A172 (cell line): ENCODE measurements at regions not wholly inside any gene's neighbourhood (a gene's known extent, or its start where the extent isn't known, plus 50 kb on each side); places are given as distances from the start of the nearest gene placed in this dataset.
A peak's percentile ranks its signal among the peaks of the same experiment; 100 is the strongest.
"Not testable (repeated sequence)": the region's sequence is repeated elsewhere in the genome, so short reads cannot be mapped to it uniquely, and the experiment has no call there.

Experiments
- DNase-seq: peaks from one replicate; pipeline ENCODE4 v3.0.0-alpha.2; 2015; ENCODE audit warnings: low spot score

DNA sequence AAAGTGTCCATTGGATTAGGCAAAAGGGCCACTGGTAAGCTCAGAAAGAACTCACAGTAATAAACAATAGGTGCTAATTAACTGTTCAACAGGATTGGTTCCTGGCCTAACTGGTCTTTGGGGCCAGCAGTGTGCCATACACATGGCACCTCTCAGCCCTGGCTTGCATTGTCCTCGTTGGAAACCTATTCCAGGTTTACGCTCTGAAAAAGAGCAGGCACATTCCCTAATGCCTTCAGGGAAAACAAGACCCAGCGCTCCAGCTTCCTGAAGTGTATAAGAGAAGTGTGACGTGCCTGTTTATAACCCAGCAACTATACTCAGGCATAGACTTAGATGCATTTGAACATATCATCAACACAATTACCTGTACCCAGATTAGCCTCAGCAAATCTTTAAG lies 51.9 kb upstream of the RBM47 start:
- no peak for DNase-seq

DNA sequence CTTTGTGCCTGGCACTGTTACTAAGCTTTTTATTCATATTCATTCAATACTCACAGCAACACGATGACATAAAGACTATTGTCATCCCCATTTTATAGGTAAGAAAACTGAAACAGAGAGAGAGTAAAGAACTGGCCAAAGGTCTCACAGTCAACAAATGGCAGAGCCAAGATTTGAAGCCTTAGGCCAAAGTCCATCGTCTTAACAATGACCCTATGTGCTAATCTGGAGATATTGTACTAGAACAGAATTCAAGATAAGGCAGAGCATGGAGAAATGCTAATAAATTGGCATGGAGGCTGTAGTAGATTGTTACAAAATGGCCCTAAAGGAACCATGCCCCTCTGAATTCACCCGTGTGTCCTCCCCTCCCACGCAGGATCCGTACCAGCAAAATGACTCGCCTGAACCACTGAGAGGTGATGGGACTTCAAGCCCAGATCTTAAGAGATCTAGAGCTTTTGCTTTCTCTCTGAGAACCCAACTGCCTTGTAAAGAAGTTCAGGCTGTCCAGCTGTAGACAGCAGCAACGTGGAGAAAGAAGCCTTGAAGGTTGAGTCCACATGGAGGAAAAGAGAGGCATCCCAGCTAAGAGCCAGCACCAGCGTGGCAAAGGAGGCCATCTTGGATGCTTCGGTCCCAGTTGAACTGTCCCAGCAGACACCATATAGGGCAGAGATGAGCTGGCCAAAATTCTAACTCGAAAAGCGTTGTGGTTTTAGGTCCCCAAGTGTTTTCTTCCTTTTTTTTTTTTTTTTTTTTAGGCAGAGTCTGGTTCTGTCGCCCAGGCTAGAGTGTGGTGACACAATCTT lies 52.8 kb upstream of the RBM47 start:
- DNase-seq = no peak

DNA sequence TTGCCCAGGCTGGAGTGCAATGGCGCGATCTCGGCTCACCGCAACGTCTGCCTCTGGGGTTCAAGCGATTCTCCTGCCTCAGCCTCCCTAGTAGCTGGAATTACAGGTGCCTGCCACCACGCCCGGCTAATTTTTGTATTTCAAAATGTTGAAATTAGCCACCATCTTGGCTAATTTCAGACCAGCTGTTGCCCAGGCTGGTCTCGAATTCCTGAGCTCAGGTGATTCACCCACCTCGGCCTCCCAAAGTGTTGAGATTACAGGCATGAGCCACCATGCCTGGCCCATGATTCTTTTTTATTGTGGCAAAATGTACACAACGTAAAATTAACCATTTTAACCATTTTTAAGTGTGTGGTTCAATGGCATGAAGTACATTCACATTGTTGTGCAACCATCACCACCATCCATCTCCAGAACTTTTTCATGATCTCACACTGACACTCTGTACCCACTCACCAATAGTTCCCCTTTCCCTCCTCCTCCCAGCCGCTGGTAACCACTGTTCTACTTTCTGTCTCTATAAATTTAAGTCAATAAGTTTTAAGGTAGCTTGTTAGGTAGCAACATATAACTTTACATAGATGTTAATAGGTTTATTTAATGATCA lies 54.0 kb upstream of the RBM47 start:
- not testable (repeated sequence) for DNase-seq

DNA sequence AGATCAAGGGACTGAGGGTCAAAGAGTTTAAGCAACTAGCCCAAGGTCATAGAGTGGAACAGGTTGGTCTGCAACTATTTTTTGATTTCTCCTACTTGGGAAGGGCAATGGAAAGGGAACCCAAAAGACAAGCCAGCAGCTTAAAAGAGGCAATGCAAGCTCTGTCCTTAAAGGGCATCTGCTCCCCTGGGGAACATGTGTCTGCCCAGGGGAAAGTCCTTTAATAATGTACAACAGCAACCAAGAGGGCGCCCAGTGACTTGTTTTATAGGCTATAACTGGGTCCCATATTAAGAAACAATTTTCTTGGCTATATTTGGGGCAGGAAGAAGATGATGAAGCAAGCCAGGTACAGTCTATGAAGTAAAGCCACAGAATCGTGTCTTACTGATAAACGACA lies 54.7 kb upstream of the RBM47 start:
- no peak for DNase-seq

DNA sequence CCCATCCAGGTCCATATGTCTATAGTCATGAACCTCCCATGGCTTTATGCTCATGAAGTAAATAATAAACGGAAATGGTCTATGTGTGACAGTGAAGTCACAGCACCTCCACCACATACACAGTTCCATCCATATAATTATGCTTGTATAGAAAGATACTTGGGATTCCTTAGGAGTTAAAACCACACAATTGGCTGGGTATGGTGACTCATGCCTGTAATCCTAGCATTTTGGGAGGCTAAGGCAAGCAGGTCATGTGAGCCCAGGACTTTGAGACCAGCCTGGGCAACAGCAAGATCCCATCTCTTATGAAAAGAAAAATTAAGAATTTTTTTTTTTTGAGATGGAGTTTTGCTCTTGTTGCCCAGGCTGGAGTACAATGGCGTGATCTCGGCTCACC lies 55.6 kb upstream of the RBM47 start:
- peak; percentile 73 for DNase-seq

DNA sequence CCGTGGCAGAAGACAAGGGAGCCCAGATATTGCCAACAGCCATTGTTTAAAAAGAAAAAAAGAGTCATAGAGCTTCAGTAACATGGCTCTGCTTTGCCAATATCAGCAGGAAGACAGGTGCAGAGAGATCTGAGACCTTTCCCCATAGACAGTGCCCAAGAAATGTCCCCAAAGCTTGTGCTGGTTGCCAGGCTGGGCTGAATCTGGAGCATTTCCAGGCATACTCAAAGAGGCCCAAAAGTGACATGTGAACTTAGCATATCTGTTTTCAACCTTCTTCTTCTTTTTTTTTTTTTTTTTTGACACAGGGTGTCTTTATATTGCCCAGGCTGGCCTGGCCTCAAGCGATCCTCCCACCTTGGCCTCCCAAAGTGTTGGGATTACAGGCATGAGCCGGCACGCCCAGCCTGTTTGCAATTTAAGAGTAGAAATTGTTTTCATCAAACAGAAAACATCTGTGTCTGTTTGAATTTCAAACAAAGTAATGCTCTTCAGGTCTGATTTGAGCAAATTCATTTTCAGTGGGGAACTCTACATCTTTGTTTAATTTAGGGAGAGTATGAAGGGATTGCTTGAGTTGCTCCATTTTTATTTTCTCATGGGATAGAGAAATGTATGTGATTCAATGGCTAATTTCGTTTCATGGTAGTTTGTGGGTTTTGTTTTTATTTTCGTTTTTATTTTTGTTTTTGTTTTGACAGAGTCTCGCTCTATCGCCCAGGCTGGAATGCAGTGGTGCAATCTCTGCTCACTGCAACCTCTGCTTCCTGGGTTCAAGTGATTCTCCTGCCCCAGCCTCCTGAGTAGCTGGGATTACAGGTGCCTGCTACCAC lies 56.6 kb upstream of the RBM47 start:
- no peak for DNase-seq

DNA sequence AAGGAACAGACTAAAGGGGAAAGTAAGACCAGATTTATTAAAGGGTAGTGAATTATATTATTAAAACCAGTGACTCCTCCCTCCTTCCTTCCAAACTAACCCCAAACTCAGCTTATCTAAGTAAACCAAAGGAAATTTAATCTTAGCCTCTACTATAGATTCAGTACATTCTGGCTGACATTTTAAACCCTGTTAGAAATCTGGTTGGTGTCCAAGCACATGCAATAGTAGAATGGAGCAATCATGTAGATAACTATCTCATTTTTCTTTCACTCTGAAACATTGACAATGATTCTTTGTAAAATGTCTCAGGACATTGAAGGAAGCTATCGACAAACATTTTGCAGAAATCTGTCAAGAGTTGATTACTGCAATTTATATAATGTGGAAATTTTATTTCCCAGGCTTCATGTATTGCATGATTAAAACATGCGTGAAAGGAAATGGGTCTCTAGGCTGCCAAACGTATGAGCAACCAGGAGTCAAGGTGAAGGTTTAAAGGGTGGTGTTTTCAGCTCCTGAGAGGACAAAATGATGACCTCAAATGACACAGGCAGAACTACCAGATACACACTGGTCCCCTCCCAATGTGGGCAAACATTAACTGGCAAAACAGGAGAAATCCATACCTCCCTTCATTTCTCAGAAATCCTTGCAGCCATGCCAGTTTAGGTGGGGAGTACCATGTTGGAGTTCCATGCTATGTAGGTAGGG lies 58.2 kb upstream of the RBM47 start:
- DNase-seq = no peak

DNA sequence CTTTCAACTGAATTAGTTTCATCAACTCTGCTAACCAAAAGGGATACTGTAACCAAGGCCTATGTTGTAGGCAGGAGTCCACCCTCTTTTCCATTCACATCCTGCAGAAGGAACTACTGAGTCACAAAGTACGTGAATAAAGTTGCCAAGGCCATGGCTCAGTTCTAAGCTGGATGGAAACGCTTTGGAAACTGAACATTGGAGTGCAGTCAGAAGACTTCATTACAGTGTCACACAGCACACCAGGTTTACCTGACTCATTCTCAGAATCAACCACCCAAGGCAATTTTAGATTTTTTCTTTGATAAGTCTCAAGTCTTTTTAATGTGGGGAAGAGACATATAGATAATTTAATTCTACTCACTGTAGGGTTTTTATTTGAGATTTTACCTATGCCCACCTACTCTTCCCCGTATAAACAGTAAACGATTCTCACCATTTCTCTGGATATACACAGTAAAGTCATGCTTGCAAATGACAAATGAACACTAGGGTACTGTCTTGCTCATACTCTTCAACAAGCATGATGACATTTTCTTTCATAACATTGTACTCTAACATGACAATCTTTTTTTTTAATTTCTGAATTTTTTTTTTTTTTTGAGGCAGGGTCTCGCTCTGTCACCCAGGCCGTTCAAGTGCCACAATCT lies 58.9 kb upstream of the RBM47 start:
- DNase-seq = no peak

DNA sequence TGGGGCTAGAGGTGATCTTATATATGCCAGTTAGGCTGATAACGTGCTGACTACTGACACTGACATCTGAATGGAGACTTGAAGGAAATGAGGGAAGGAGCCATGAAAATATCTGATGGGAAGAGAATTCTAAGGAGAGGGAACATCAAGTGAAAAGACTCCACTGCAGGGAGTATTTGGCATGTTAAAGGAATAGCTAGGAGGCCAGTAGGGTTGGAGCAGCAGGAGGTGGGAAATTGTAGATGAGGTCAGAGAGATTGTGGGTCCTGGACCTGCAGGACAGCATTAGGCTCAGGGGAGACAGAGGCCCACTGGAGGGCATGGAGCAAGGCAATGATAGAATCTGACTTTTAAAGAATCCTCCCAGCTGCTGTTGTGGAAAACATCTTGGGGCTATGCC lies 55.8 kb upstream of the NSUN7 start:
- DNase-seq = no peak

DNA sequence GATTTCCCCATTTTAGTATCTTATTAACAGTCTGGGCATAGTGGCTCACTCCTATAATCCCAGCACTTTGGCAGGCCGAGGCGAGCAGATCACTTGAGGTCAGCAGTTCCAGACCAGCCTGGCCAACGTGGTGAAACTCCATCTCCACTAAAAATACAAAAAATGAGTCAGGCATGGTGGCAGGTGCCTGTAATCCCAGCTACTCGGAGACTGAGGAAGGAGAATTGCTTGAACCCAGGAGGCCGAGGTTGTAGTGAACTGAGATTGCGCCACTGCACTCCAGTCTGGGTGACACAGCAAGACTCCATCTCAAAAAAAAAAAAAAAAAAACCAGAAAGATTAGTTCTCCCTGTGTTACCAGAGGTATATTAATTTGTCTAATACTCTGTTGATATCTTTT lies 52.3 kb upstream of the NSUN7 start:
- not testable (repeated sequence) for DNase-seq

DNA sequence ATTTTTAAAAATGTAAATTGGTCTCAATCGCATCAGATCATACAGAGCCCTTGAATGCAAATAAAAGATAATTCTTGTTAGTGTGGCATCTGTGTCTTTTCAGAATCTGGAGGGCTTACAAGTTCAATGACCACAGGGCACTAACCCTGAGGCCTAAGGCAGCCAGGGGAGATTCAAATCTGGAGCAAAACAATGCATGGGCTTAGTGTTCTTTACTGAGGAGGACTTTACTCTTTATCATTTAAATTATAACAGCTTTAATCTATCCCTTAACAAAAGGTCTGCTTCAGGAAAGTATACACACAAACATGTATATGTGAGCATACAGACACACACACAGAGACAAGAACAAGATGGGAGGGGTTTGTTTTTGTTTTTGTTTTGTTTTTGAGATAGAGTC lies 51.0 kb upstream of the NSUN7 start:
- no peak for DNase-seq

DNA sequence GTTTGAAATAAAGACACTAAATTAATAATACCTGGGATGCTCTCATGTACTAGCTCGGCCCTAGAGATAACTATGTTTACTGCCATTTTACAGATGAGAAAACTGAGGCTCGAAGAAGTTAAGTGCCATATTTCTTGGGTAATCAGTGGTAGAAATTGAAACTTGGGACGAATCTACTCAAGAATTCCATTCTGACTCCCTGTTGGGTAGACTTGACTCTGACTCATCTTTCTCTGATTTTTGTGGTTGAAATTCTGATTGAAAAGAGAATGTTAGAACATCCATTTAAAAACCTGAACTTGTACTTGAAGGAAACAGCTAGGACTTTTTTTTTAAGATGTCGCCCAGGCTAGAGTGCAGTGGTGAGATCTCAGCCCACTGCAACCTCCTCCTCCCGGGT lies 50.1 kb upstream of the NSUN7 start:
- DNase-seq = peak; percentile 67
